HepG2 (cell line): ENCODE measurements at regions not wholly inside any gene's neighbourhood (a gene's known extent, or its start where the extent isn't known, plus 50 kb on each side); places are given as distances from the start of the nearest gene placed in this dataset.

Source experiments
- ATAC-seq: fragments of 200-7000 bp; cut with Tn5 transposase; 3 replicates; pipeline ENCODE4 v1.9.1; 2020; ENCODE audit warnings: mild to moderate bottlenecking, moderate library complexity
- BruUV-seq: library from RNA; stranded (reverse); fragments of 400-500 nt; replicated peaks from 2 replicates; lab custom pipeline; 2021; lab: Mats Ljungman, UMichigan
- CTCF ChIA-PET: fragments of 300-600 bp; formaldehyde crosslinking; extraction: SDS; loops from one replicate; lab custom pipeline; 2021; ENCODE audit warnings: low total read pairs, inconsistent platforms, low intra/inter-chr PET ratio; lab: Yijun Ruan, JAX
- POLR2A ChIA-PET: fragments of 350-600 bp; sonication (Branson Sonifier 250); formaldehyde crosslinking; loops from one replicate; lab custom pipeline; 2020; ENCODE audit warnings: antibody characterized with exemption, inconsistent platforms; lab: Yijun Ruan, JAX
- DNase-seq: peaks from one replicate; pipeline ENCODE4 v3.0.0-alpha.2; 2015; ENCODE audit warnings: low spot score
- FAIRE-seq: peaks from 3 replicates; lab custom pipeline; 2011; peaks lifted over from hg19 to GRCh38; lab: Jason Lieb, UNC
- H2AFZ ChIP-seq: one replicate; pipeline ENCODE4 v1.6.1; 2011; ENCODE audit warnings: low read length, inconsistent platforms
- H3K27ac ChIP-seq: fragments of 300-600 bp; 3 replicates; pipeline ENCODE4 v1.8.0; 2011; ENCODE audit warnings: mixed run types, mild to moderate bottlenecking, mixed read lengths, low read length, inconsistent platforms; ENCODE audit not compliant: insufficient read depth; ENCODE audit errors: extremely low read length
- H3K27me3 ChIP-seq, 2 experiments: fragments of 200-600 bp in 1 of 2; 2 replicates in 1 of 2; 3 replicates in 1 of 2; pipeline versions ENCODE4 v1.6.0 to v1.8.0; 2011; ENCODE audit warnings: low read length in 2 of 2, mild to moderate bottlenecking in 2 of 2, moderate library complexity in 2 of 2, inconsistent platforms in 1 of 2; ENCODE audit not compliant: insufficient read depth in 2 of 2, control insufficient read depth in 1 of 2
- H3K36me3 ChIP-seq, 2 experiments: fragments of 200-600 bp in 1 of 2; replicated peaks in 1 of 2; 2 replicates in 1 of 2; 3 replicates in 1 of 2; pipeline versions ENCODE4 v1.5.1 to v1.8.0; 2011; ENCODE audit warnings: low read length in 2 of 2, inconsistent platforms in 1 of 2; ENCODE audit not compliant: insufficient read depth in 2 of 2, control insufficient read depth in 1 of 2
- H3K4me1 ChIP-seq: 2 replicates; pipeline ENCODE4 v1.5.1; 2012; ENCODE audit warnings: low read length, inconsistent platforms; ENCODE audit not compliant: insufficient read depth
- H3K4me2 ChIP-seq: 2 replicates; pipeline ENCODE4 v1.6.0; 2011; ENCODE audit warnings: low read depth, low read length, inconsistent platforms
- H3K4me3 ChIP-seq, 3 experiments: fragments of 200-600 bp in 1 of 3; sonication (generic), shearing (Covaris generic) in 1 of 3; replicated peaks in 1 of 3; 2 replicates each; pipeline ENCODE4 v1.5.1; 2011 to 2016; ENCODE audit warnings: low read length in 3 of 3, inconsistent platforms in 2 of 3, low read depth in 2 of 3, mild to moderate bottlenecking in 2 of 3, control low read depth in 1 of 3, mixed read lengths in 1 of 3; ENCODE audit not compliant: insufficient read depth in 1 of 3
- H3K79me2 ChIP-seq: one replicate; pipeline ENCODE4 v1.6.1; 2011; ENCODE audit warnings: low read length, inconsistent platforms; ENCODE audit not compliant: insufficient read depth
- H3K9ac ChIP-seq: 2 replicates; pipeline ENCODE4 v1.6.0; 2011; ENCODE audit warnings: mild to moderate bottlenecking, low read depth, low read length, inconsistent platforms; ENCODE audit not compliant: insufficient read depth
- H3K9me3 ChIP-seq: 2 replicates; pipeline ENCODE4 v1.5.1; 2012; ENCODE audit warnings: mild to moderate bottlenecking, low read length
- H4K20me1 ChIP-seq: 2 replicates; pipeline ENCODE4 v1.6.0; 2011; ENCODE audit warnings: inconsistent platforms, mild to moderate bottlenecking, low read length, moderate library complexity; ENCODE audit not compliant: insufficient read depth
- ARID2 ChIP-seq: sonication (generic); formaldehyde crosslinking; IDR thresholded peaks from 2 replicates; pipeline ENCODE4 v1.8.1; 2022; ENCODE audit warnings: mild to moderate bottlenecking, missing genetic modification reagents, borderline replicate concordance
- BCL6 ChIP-seq: IDR thresholded peaks from 2 replicates; pipeline ENCODE4 v1.6.1; 2016; ENCODE audit warnings: missing genetic modification reagents, missing compliant biosample characterization
- EEA1 ChIP-seq: sonication (generic); formaldehyde crosslinking; IDR thresholded peaks from 2 replicates; pipeline ENCODE4 v1.5.1; 2020; ENCODE audit warnings: mild to moderate bottlenecking, missing genetic modification reagents, borderline replicate concordance
- KDM3A ChIP-seq: IDR thresholded peaks from 2 replicates; pipeline ENCODE4 v1.6.1; 2018; ENCODE audit warnings: low read depth, missing compliant biosample characterization
- MED8 ChIP-seq: sonication (generic); formaldehyde crosslinking; IDR thresholded peaks from 2 replicates; pipeline ENCODE4 v1.8.1; 2023; ENCODE audit warnings: mild to moderate bottlenecking, missing genetic modification reagents; ENCODE audit not compliant: insufficient replicate concordance
- RAD21 ChIP-seq: fragments of 450-650 bp; formaldehyde crosslinking; IDR thresholded peaks from 2 replicates; pipeline ENCODE4 v1.5.0; 2020; ENCODE audit warnings: mild to moderate bottlenecking
- RERE ChIP-seq: IDR thresholded peaks from 2 replicates; pipeline ENCODE4 v1.6.1; 2016; ENCODE audit warnings: low read depth, missing genetic modification reagents, missing compliant biosample characterization
- SALL2 ChIP-seq: sonication (generic); formaldehyde crosslinking; IDR thresholded peaks from 2 replicates; pipeline ENCODE4 v1.8.1; 2023; ENCODE audit warnings: mild to moderate bottlenecking, missing genetic modification reagents, inconsistent platforms
- SMARCE1 ChIP-seq: fragments of 450-650 bp; IDR thresholded peaks from 2 replicates; pipeline ENCODE4 v1.6.1; 2017; ENCODE audit warnings: borderline replicate concordance
- SP4 ChIP-seq: sonication (generic); formaldehyde crosslinking; IDR thresholded peaks from 2 replicates; pipeline ENCODE4 v1.8.1; 2023; ENCODE audit warnings: mild to moderate bottlenecking, missing genetic modification reagents
- THAP8 ChIP-seq: sonication (generic); formaldehyde crosslinking; IDR thresholded peaks from 2 replicates; pipeline ENCODE4 v1.5.1; 2020; ENCODE audit warnings: missing genetic modification reagents, mild to moderate bottlenecking, borderline replicate concordance
- ZBTB33 ChIP-seq: sonication (generic); formaldehyde crosslinking; IDR thresholded peaks from 2 replicates; pipeline ENCODE4 v1.4.0; 2020; ENCODE audit warnings: missing genetic modification reagents
- ZNF205 ChIP-seq: IDR thresholded peaks from 2 replicates; pipeline ENCODE4 v1.6.1; 2018; ENCODE audit warnings: missing biosample characterization, missing genetic modification reagents
- ZNF225 ChIP-seq: sonication (generic); formaldehyde crosslinking; IDR thresholded peaks from 2 replicates; pipeline ENCODE4 v1.4.0; 2020; ENCODE audit warnings: mild to moderate bottlenecking, missing genetic modification reagents
- ZNF34 ChIP-seq: sonication (generic); formaldehyde crosslinking; IDR thresholded peaks from 2 replicates; pipeline ENCODE4 v1.4.0; 2020; ENCODE audit warnings: mild to moderate bottlenecking, missing genetic modification reagents, borderline replicate concordance
- ZNF563 ChIP-seq: sonication (generic); formaldehyde crosslinking; IDR thresholded peaks from 2 replicates; pipeline ENCODE4 v1.8.0; 2022; ENCODE audit warnings: mild to moderate bottlenecking, moderate library complexity, missing genetic modification reagents
- ZNF746 ChIP-seq: sonication (generic); formaldehyde crosslinking; IDR thresholded peaks from 2 replicates; pipeline ENCODE4 v1.8.0; 2022; ENCODE audit warnings: mild to moderate bottlenecking, missing genetic modification reagents
- ZNF781 ChIP-seq: sonication (generic); formaldehyde crosslinking; IDR thresholded peaks from 2 replicates; pipeline ENCODE4 v1.5.1; 2020; ENCODE audit warnings: borderline replicate concordance, mild to moderate bottlenecking, missing genetic modification reagents; ENCODE audit errors: not compliant biosample characterization
- WGBS: methylation state at CpG from one replicate; pipeline ENCODE4 v1.1.6; 2017; ENCODE audit warnings: low lambda C conversion rate; 5-methylcytosine and 5-hydroxymethylcytosine counted together
- in situ Hi-C: cut with HindIII; loops from 2 replicates; pipeline ENCODE4 v1.10.0; 2017; ENCODE audit warnings: low pct_unique_long_range_greater_than_20kb; ENCODE audit not compliant: extremely low pct_ligation_motif_present
- intact Hi-C: fragments of 100-400 bp; cut with micrococcal nuclease; formaldehyde crosslinking; loops from one replicate; pipeline ENCODE4 v1.10.0; 2022; ENCODE audit not compliant: unreplicated experiment

GRCh38 chr1:233549917-233550316 lies 64.0 kb upstream of the KCNK1 start (continued):
- TF ChIP-seq RERE (CRISPR knock-in tag): no peak

GRCh38 chr1:233554037-233554436 lies 59.9 kb upstream of the KCNK1 start:
- ATAC-seq: no peak
- no peak for FAIRE-seq
- in situ Hi-C loops: no loop called here
- no peak for DNase-seq
- intact Hi-C loops: no loop called here
- WGBS: 0% methylated on average over 2 of the region's 2 CpGs
- Histone ChIP-seq H3K36me3 (no peaks in the 10 kb centered on the region), H3K9me3 (no peaks in the 10 kb centered on the region), H4K20me1 (no peaks in the 10 kb centered on the region), H3K4me3 (no peak overlapping the region), H2AFZ (no peak overlapping the region), H3K4me2 (no peak overlapping the region), H3K27me3 (no peaks in the 10 kb centered on the region), H3K4me1 (no peaks in the 10 kb centered on the region), H3K27ac (no peak overlapping the region), H3K79me2 (no peaks in the 10 kb centered on the region), H3K9ac (no peak overlapping the region)
- ChIA-PET POLR2A (no interaction called here), CTCF (no interaction called here)
- TF ChIP-seq ARID2 (CRISPR knock-in tag) (no peak), KDM3A (CRISPR knock-in tag) (no peak), BCL6 (CRISPR knock-in tag) (no peak), ZNF563 (no peak), ZBTB33 (no peak), ZNF746 (CRISPR knock-in tag) (no peak), SMARCE1 (no peak), ZNF34 (CRISPR knock-in tag) (no peak), SP4 (CRISPR knock-in tag) (no peak), THAP8 (CRISPR knock-in tag) (no peak), ZNF205 (no peak), RAD21 (CRISPR knock-in tag) (no peak), ZNF225 (CRISPR knock-in tag) (no peak), ZNF781 (CRISPR knock-in tag) (no peak), SALL2 (no peak), MED8 (CRISPR knock-in tag) (no peak), EEA1 (CRISPR knock-in tag) (no peak)
- no TSS peak for BruUV-seq
